Caco-2 (cell line): ENCODE measurements at regions not wholly inside any gene's neighbourhood (a gene's known extent, or its start where the extent isn't known, plus 50 kb on each side); places are given as distances from the start of the nearest gene placed in this dataset.

Experiments used
- BruUV-seq: library from RNA; stranded (reverse); fragments of 400-500 nt; replicated peaks from 2 replicates; lab custom pipeline; 2021; lab: Mats Ljungman, UMichigan
- CTCF ChIA-PET: fragments of 300-600 bp; sonication (Branson Sonifier 250); formaldehyde crosslinking; loops from one replicate; lab custom pipeline; 2022; ENCODE audit warnings: antibody characterized with exemption; lab: Charles Lee
- POLR2A ChIA-PET: fragments of 300-600 bp; sonication (Branson Sonifier 250); formaldehyde crosslinking; loops from one replicate; lab custom pipeline; 2022; ENCODE audit warnings: antibody characterized with exemption; lab: Charles Lee
- DNase-seq, 2 experiments: peaks; one replicate each; pipeline versions ENCODE4 v3.0.0 to v3.0.0-alpha.2; 2020 to 2022
- H3K27me3 ChIP-seq: replicated peaks from 2 replicates; pipeline ENCODE4 v1.6.0; 2011; ENCODE audit warnings: low read length; ENCODE audit not compliant: control insufficient read depth, insufficient read depth
- H3K36me3 ChIP-seq: 2 replicates; pipeline ENCODE4 v1.5.1; 2011; ENCODE audit warnings: low read length; ENCODE audit not compliant: control insufficient read depth, insufficient read depth
- H3K4me1 ChIP-seq: fragments of 250-450 bp; sonication (Bioruptor Pico); 2 replicates; pipeline ENCODE4 v1.5.1; 2020; ENCODE audit warnings: mild to moderate bottlenecking
- H3K4me3 ChIP-seq: 2 replicates; pipeline ENCODE4 v1.5.1; 2011; ENCODE audit warnings: low read depth, mild to moderate bottlenecking, control low read depth, low read length
- H3K9me3 ChIP-seq: fragments of 250-450 bp; sonication (Bioruptor Pico); 2 replicates; pipeline ENCODE4 v1.5.1; 2020; ENCODE audit warnings: mild to moderate bottlenecking, moderate library complexity
- H3K27ac Mint-ChIP-seq: one replicate; pipeline ENCODE4 v1.8.0; 2022; ENCODE audit warnings: mixed read lengths; ENCODE audit not compliant: unreplicated experiment
- H3K27me3 Mint-ChIP-seq: one replicate; pipeline ENCODE4 v1.8.0; 2022; ENCODE audit warnings: mixed read lengths; ENCODE audit not compliant: insufficient read depth, unreplicated experiment
- H3K36me3 Mint-ChIP-seq: one replicate; pipeline ENCODE4 v1.8.0; 2022; ENCODE audit warnings: mild to moderate bottlenecking, mixed read lengths; ENCODE audit not compliant: insufficient read depth, unreplicated experiment
- H3K4me1 Mint-ChIP-seq: one replicate; pipeline ENCODE4 v1.8.0; 2022; ENCODE audit warnings: low read depth, mixed read lengths; ENCODE audit not compliant: unreplicated experiment
- H3K4me3 Mint-ChIP-seq: one replicate; pipeline ENCODE4 v1.8.0; 2022; ENCODE audit warnings: mild to moderate bottlenecking, moderate library complexity, mixed read lengths; ENCODE audit not compliant: unreplicated experiment
- H3K9me3 Mint-ChIP-seq: one replicate; pipeline ENCODE4 v1.8.0; 2022; ENCODE audit warnings: mixed read lengths; ENCODE audit not compliant: unreplicated experiment
- intact Hi-C: fragments of 100-400 bp; cut with micrococcal nuclease; formaldehyde crosslinking; loops from one replicate; pipeline ENCODE4 v1.10.0; 2022; ENCODE audit not compliant: unreplicated experiment
- TF ChIP-seq, protein P1 (sequence below), 2 experiments: fragments of 200-600 bp in 1 of 2; IDR thresholded peaks; 1 replicate in 1 of 2; 2 replicates in 1 of 2; pipeline versions ENCODE4 v1.5.1 to v1.8.0; 2011 to 2022; ENCODE audit warnings: antibody characterized with exemption in 1 of 2, control low read depth in 1 of 2, inconsistent platforms in 1 of 2, low read depth in 1 of 2, low read length in 1 of 2, mild to moderate bottlenecking in 1 of 2, moderate library complexity in 1 of 2; ENCODE audit not compliant: insufficient read depth in 1 of 2, severe bottlenecking in 1 of 2, unreplicated experiment in 1 of 2

DNA sequence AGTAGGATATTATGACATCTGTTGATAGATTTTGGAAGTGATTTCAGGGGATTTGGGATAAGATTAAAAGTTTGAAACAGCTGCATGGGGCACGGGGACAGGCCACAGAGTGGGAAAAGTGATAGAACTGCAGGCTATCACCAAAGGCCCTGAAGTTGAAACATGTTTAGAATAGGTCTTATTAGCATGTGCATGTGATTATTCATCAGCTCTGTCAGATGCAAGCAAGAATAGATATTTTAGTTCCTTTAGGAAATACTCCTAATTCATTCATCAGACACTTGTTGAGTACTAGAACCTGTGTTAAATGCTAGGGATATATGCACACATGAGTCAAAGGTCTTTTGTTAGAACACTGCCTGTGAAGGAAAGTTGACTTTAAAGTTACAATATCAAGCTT lies 261.2 kb upstream of the MAN1A1 start:
- CTCF ChIA-PET = no interaction called here

DNA sequence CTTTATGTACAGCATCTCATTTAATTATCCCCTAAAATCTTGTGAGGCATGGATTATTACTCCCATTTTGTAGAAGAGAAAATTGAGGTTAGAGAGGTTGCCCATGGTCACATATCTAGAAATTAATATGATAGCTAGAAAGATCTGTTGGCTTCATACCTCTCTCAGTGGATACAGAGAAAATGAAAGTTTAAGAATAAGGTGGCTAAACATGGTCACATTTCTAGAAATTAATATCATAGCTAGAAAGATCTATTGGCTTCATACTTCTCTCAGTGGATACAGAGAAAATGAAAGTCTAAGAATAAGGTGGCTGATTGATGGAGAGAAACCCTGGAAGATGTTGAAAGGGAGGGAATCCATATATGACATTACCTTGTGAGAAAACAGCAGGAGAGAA lies 260.7 kb upstream of the MAN1A1 start:
- Histone ChIP-seq H3K27me3 (no peaks in the 10 kb centered on the region), H3K36me3 (no peaks in the 10 kb centered on the region), H3K9me3 (no peaks in the 10 kb centered on the region), H3K4me1 (no peaks in the 10 kb centered on the region), H3K4me3 (no peak overlapping the region)
- intact Hi-C loops = no loop called here
- Mint-ChIP-seq H3K36me3 (no peaks in the 10 kb centered on the region), H3K4me1 (no peaks in the 10 kb centered on the region), H3K9me3 (no peaks in the 10 kb centered on the region), H3K27me3 (peaks cover 9% of the 10 kb centered on the region), H3K4me3 (no peak overlapping the region), H3K27ac (no peak overlapping the region)
- DNase-seq = no peak
- POLR2A ChIA-PET = no interaction called here
- no TSS peak for BruUV-seq
- CTCF ChIA-PET = no interaction called here
- TF ChIP-seq, protein P1, sequence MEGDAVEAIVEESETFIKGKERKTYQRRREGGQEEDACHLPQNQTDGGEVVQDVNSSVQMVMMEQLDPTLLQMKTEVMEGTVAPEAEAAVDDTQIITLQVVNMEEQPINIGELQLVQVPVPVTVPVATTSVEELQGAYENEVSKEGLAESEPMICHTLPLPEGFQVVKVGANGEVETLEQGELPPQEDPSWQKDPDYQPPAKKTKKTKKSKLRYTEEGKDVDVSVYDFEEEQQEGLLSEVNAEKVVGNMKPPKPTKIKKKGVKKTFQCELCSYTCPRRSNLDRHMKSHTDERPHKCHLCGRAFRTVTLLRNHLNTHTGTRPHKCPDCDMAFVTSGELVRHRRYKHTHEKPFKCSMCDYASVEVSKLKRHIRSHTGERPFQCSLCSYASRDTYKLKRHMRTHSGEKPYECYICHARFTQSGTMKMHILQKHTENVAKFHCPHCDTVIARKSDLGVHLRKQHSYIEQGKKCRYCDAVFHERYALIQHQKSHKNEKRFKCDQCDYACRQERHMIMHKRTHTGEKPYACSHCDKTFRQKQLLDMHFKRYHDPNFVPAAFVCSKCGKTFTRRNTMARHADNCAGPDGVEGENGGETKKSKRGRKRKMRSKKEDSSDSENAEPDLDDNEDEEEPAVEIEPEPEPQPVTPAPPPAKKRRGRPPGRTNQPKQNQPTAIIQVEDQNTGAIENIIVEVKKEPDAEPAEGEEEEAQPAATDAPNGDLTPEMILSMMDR (IDR thresholded peaks at IDR 0.05; ENCODE audit: insufficient read depth in 1 of 2, low read depth in 1 of 2, low read length in 1 of 2, severe bottlenecking in 1 of 2, unreplicated experiment in 1 of 2) = no peak

More for the DNA sequence above, 261.2 kb upstream of the MAN1A1 start:
- H3K4me1 ChIP-seq = no peaks in the 10 kb centered on the region
- H3K4me3 Mint-ChIP-seq = no peak overlapping the region
- H3K27me3 Mint-ChIP-seq = peaks cover 9% of the 10 kb centered on the region
- POLR2A ChIA-PET = no interaction called here
- no peak overlapping the region for H3K4me3 ChIP-seq
- no peak overlapping the region for H3K27ac Mint-ChIP-seq
- BruUV-seq = no TSS peak
- no peaks in the 10 kb centered on the region for H3K9me3 ChIP-seq
- intact Hi-C loops = no loop called here
- no peaks in the 10 kb centered on the region for H3K36me3 ChIP-seq
- H3K36me3 Mint-ChIP-seq = no peaks in the 10 kb centered on the region
- H3K9me3 Mint-ChIP-seq = no peaks in the 10 kb centered on the region
- H3K4me1 Mint-ChIP-seq = no peaks in the 10 kb centered on the region
- TF ChIP-seq, protein P1 (IDR thresholded peaks at IDR 0.05; ENCODE audit: insufficient read depth in 1 of 2, low read depth in 1 of 2, low read length in 1 of 2, severe bottlenecking in 1 of 2, unreplicated experiment in 1 of 2) = no peak
- H3K27me3 ChIP-seq = no peaks in the 10 kb centered on the region
- DNase-seq = no peak

DNA sequence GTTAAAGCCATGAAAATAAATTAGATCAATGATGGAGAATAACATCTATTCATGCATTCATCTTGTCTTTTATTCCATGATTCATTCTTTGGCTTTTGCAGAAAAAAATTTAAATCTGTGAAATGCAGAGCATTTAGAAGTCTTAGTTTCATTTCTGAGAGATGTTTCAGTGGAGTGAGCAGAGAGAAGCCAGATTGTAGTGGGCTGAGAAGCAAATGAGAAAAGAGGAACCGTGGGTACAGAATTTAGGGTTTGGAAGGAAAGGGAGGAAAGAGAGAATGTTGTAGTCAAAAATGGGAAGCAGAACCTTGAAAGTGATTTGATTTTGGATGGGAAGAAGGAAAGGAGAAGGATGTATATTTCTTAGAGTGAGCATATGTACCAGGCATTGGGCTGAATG lies 260.3 kb upstream of the MAN1A1 start:
- Histone ChIP-seq H3K9me3 (no peaks in the 10 kb centered on the region), H3K4me3 (no peak overlapping the region), H3K27me3 (no peaks in the 10 kb centered on the region), H3K4me1 (no peaks in the 10 kb centered on the region), H3K36me3 (no peaks in the 10 kb centered on the region)
- TF ChIP-seq, protein P1 (IDR thresholded peaks at IDR 0.05; ENCODE audit: insufficient read depth in 1 of 2, low read depth in 1 of 2, low read length in 1 of 2, severe bottlenecking in 1 of 2, unreplicated experiment in 1 of 2) = no peak
- peaks cover 5% of the 10 kb centered on the region for H3K27me3 Mint-ChIP-seq
- no TSS peak for BruUV-seq
- ChIA-PET CTCF (no interaction called here), POLR2A (no interaction called here)
- H3K36me3 Mint-ChIP-seq = no peaks in the 10 kb centered on the region
- no peaks in the 10 kb centered on the region for H3K4me1 Mint-ChIP-seq
- H3K9me3 Mint-ChIP-seq = no peaks in the 10 kb centered on the region
- H3K27ac Mint-ChIP-seq = no peak overlapping the region
- intact Hi-C loops = no loop called here
- no peak overlapping the region for H3K4me3 Mint-ChIP-seq
- no peak for DNase-seq
